ENCODE measurements at regions not wholly inside any gene's neighbourhood (a gene's known extent, or its start where the extent isn't known, plus 50 kb on each side); places are given as distances from the start of the nearest gene placed in this dataset.
"Not testable (repeated sequence)": the region's sequence is repeated elsewhere in the genome, so short reads cannot be mapped to it uniquely, and the experiment has no call there.

DNA sequence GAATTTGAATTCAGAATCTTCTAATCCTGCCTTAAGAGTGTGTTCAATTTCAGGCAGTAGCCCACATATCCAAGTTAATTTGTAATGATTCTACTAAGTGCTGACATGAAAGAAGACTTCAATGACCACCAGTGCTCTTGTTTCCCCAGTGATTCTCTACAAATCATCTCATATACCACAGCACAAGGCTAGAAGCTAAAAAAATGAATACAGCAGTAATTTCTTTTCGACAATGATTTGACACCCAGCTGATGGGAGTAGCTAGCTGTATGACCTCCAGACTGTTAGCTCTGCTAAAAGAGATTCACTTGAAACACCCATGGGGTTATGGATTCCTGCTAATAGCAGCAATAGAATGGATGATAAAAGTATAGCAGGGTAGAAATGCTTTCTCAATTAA is 217.0 kb upstream of the TMEFF2 start:
- no peak for DNase-seq (ENCODE audit: low read depth in 2 of 2)

DNA sequence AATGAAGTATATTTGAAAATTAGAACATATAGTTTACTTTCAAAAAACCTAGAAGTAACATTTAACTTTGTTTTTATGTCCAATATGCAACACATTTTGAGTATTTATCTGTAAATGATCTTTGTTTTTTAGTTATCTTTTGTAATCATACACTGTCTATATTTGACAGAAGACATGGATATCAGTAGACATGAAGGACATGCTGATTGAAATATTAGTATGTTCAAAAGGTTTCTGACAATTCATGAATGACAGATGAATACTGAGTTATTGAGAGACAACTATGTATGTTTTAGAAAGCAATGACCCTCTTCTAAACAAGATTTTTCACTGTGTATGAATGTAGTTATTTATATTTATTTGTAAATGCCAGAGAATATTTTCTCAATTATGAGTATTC is 215.6 kb upstream of the TMEFF2 start:
- DNase-seq (ENCODE audit: low read depth in 2 of 2) = no peak

DNA sequence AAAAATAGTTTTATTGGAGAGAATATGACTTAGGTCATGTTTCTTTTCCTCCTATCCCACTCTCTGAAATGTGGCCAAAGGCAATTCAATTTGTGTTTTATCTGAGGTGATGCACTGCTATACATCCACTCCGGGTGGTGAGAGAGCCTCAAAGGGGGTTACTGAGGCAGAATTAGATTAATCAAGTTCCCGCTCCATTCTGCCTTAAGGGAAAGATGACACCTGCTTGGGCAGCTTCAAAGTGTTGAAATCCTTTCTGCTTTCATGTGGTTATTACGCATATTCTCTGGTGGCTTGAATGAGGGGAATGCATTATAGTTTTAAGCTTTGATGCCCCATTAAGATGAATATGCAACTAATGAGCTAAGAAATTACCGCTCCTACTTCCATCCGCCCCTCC is 213.0 kb upstream of the TMEFF2 start:
- no peak for DNase-seq (ENCODE audit: low read depth in 2 of 2)

DNA sequence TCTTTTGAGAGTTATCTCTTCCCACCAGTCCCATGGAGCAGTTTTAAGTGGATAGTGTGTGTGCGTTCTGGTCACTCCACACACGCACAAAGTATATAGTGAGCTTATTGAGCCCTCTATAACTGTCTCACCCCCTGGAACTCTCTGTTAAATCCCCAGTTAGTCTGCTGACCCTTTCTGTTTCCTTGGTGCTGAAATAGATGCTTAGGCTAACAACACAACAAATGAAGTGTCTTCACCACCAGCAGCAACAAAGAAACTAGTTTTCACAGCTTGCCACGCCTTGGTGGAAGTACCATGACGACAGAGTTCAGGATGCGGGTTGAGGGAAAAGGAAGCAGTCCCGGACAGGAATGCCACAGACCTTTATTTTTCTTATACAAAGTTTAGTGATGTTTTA is 203.5 kb upstream of the TMEFF2 start:
- no peak for DNase-seq (ENCODE audit: low read depth in 2 of 2)

DNA sequence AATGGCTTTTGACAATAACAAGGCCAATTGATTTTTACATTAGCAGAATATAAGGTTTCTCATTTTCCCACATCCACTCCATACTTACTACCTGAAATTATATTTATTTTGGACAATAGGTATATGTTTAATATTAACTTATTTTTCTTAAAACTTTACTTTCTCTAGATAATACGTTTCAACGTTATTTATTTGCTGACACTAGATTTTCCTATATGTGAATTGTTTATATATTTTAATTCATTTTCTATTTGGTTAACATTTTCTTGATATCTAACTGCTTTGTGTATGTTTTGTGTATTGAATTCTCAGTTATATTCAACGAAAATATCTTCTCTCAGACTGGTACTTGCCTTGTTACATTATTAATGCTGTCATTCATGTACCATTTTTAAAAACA is 199.9 kb upstream of the TMEFF2 start:
- no peak for DNase-seq (ENCODE audit: low read depth in 2 of 2)

- DNase-seq (ENCODE audit: low read depth in 2 of 2) = no peak
Measured at GRCh38 chr2:192391041-192391440, 196.3 kb upstream of the TMEFF2 start.

- no peak for DNase-seq (ENCODE audit: low read depth in 2 of 2)
Measured at GRCh38 chr2:192390401-192390800, 195.7 kb upstream of the TMEFF2 start.

- DNase-seq (ENCODE audit: low read depth in 2 of 2) = not testable (repeated sequence)
Measured at GRCh38 chr2:192384191-192384590, 189.5 kb upstream of the TMEFF2 start.

- no peak for DNase-seq (ENCODE audit: low read depth in 2 of 2)
Measured at GRCh38 chr2:192381082-192381481, 186.3 kb upstream of the TMEFF2 start.

GRCh38 chr2:192379736-192380135 is 185.0 kb upstream of the TMEFF2 start:
- no peak for DNase-seq (ENCODE audit: low read depth in 2 of 2)

DNA sequence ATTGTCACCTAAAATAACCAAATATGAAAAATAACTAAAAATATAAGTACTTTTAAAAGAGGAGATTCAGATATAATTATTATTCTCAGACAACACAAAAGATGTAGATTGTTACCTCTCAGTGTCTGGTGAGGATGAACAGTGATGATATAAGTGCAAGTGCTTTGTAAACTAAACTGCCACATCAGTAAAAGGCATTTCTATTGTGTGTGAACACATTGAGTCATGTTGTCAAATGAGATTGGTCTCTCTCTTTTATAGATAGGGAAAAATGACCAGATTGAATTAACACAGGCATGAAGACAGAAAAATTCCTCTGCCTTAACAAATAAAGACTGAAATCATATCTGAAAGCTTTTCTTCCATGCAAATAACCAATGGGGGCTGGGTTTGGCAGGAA is 182.4 kb upstream of the TMEFF2 start:
- DNase-seq (ENCODE audit: low read depth in 2 of 2) = no peak

DNA sequence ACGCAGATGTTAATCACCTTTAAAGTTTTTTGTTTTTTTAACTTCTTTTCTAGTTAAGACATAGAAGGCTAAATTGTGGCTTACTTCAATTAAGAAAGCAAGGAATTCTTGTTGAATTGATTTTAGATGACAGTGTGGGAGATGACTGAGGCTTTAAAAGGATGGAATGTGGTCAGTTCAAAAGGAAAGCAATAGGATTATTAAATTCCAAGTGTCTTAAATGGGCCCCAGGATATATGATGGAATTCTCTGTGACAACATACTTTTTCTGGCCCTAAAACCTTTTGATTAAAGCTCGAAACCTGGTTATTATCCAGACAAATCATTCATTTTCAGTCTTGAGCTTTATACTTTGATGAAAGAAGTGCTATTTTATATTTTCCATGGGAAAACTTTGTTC is 179.0 kb upstream of the TMEFF2 start:
- no peak for DNase-seq (ENCODE audit: low read depth in 2 of 2)

GRCh38 chr2:192373221-192373620 is 178.5 kb upstream of the TMEFF2 start:
- DNase-seq (ENCODE audit: low read depth in 2 of 2) = no peak

- no peak for DNase-seq (ENCODE audit: low read depth in 2 of 2)
Measured at GRCh38 chr2:192369969-192370368, 175.2 kb upstream of the TMEFF2 start.

DNA sequence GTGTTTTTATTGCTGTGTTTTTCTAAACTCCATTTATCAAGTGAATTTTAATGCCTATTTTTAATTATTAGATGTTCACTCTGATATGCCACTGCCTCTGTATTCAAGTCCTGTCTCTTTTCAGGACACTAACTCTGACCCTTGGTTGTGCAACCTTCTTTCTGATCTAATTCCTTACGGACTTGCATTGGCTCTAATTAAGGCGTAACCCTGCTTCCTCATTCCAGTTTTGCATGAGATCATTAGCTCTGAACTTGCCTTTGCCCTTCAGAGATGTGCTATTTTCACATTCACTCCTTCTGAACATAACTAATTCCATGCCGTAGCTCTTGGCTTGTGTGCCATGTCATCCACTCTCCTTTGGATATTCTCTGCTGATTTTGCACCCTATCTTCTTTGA is 162.5 kb upstream of the TMEFF2 start:
- no peak for DNase-seq (ENCODE audit: low read depth in 2 of 2)

DNA sequence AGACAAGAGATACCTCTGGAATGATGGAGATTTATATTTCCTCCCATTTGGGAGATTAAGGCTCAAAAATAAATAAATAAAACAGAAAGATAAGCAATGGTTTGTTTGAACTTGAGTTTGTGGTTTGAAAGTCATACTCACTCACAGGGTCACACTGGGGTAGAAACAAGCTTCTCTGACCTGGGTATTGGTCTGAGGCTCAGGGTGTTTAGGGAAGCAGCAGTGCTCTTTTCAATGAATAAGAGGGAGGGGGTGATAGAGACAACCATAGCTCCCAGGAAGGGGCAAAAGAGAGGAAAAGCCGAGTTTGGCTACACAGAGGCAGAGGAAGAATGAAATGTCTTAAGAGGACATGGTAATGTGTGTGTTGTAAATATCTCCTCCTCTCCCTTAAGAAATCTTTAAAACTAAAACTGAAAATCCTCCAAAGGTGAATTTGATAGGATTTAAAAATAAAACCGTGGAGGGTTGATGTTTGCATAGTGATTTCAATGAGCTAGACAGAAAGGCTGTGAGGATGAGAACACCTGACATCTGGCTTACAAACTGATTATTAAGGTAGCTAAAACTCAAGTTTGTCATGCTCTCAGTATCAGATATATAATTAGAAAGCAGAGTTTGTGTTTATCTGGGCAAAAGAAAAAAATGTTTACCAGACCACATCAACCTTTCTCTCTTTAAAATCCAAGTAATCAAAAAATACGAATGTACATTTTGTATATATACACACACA is 159.9 kb upstream of the TMEFF2 start:
- DNase-seq (ENCODE audit: low read depth in 2 of 2) = no peak

- no peak for DNase-seq (ENCODE audit: low read depth in 2 of 2)
Measured at GRCh38 chr2:192347542-192347941, 152.8 kb upstream of the TMEFF2 start.

DNA sequence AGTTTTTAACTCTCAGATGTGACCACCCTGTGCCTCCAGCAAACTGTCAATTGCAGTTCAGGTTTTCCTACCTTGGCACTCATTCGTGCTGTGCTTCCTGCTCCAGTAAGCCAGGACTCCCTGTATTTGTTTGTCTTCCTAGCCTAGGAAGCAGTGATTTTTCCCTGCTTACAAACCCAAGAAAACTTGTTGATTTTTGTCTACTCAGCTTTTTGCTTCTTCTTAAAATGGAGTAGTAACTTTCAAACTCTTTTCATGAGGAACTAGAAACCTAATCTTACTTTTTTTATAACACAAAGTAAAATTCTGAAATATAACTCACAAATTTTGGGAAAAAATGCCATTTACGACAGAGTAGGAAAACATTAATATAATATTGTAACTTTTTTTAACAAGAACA is 150.6 kb upstream of the TMEFF2 start:
- no peak for DNase-seq (ENCODE audit: low read depth in 2 of 2)

GRCh38 chr2:192333642-192334041 is 138.9 kb upstream of the TMEFF2 start:
- no peak for DNase-seq (ENCODE audit: low read depth in 2 of 2)

- DNase-seq (ENCODE audit: low read depth in 2 of 2) = no peak
Measured at GRCh38 chr2:192328297-192328696, 133.6 kb upstream of the TMEFF2 start.

GRCh38 chr2:192327576-192327975 is 132.8 kb upstream of the TMEFF2 start:
- DNase-seq (ENCODE audit: low read depth in 2 of 2) = no peak

DNA sequence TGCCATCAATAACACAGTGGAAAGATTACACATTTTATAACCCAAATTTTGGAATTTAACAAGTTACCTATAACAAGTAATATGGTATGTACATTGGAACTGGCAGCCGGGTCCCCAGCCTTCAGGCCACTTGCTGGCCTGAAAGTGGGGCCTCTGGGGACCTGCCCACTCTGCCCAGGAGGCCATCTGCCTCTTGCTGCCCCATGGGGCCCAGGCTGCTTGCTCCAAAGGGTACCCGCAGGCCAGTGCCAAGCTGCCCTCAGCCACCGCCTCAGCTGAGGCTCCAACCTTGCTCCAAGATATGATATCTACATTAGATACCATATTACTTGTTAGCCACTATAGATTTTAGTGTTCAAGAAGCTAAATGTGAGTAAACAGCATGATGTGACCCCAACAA is 120.8 kb upstream of the TMEFF2 start:
- no peak for DNase-seq (ENCODE audit: low read depth in 2 of 2)

GRCh38 chr2:192314800-192315481 is 120.2 kb upstream of the TMEFF2 start:
- no peak for DNase-seq (ENCODE audit: low read depth in 2 of 2)

Measured in dermis microvascular lymphatic vessel endothelial cell (primary cell).